Type B pancreatic cell (in vitro differentiated cells): ENCODE measurements at regions not wholly inside any gene's neighbourhood (a gene's known extent, or its start where the extent isn't known, plus 50 kb on each side); places are given as distances from the start of the nearest gene placed in this dataset.

Experiments used
- DNase-seq: peaks from one replicate; pipeline ENCODE4 v3.0.0; 2021; ENCODE audit warnings: mixed read lengths; ENCODE audit not compliant: unreplicated experiment; ENCODE audit errors: extremely low spot score
- H3K27ac Mint-ChIP-seq: 2 replicates; pipeline ENCODE4 v1.8.0; 2021; ENCODE audit warnings: mild to moderate bottlenecking, mixed read lengths
- H3K27me3 Mint-ChIP-seq: 2 replicates; pipeline ENCODE4 v1.8.0; 2021; ENCODE audit warnings: mixed read lengths
- H3K36me3 Mint-ChIP-seq: 2 replicates; pipeline ENCODE4 v1.8.0; 2021; ENCODE audit warnings: mixed read lengths
- H3K4me1 Mint-ChIP-seq: one replicate; pipeline ENCODE4 v1.8.0; 2021; ENCODE audit warnings: mixed read lengths; ENCODE audit not compliant: unreplicated experiment
- H3K4me3 Mint-ChIP-seq: 2 replicates; pipeline ENCODE4 v1.8.0; 2021; ENCODE audit warnings: mild to moderate bottlenecking, mixed read lengths
- H3K9me3 Mint-ChIP-seq: 2 replicates; pipeline ENCODE4 v1.8.0; 2021; ENCODE audit warnings: mixed read lengths
- TF ChIP-seq, protein P1 (sequence below): fragments of 200-600 bp; sonication (generic); conservative IDR thresholded peaks from 2 replicates; pipeline ENCODE4 v1.5.0; 2021; ENCODE audit warnings: antibody characterized with exemption, mild to moderate bottlenecking

DNA sequence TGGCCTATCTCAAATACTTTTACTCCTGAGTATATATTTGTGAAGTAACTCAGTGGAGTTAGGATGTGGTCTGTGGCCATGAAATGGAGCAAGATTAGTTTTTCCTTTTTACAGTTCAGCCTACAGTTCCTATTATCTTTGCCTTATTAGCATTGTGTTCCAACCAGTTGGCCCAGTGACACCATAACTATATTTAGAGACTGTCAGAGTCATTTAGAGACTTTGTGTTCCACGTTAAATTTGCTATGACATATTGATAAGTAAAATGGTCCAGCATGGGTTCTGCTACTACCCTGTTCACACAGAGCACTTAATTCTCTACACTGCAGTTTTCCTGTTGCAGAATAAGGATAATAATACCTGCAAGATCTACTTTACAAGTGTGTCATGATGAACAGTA, 68.3 kb upstream of the RAB11FIP2 start:
- Mint-ChIP-seq H3K27ac (no peak overlapping the region), H3K36me3 (no peaks in the 10 kb centered on the region), H3K9me3 (peaks cover 6% of the 10 kb centered on the region), H3K4me1 (peaks cover 27% of the 10 kb centered on the region), H3K27me3 (no peaks in the 10 kb centered on the region), H3K4me3 (no peak overlapping the region)
- TF ChIP-seq, protein P1, sequence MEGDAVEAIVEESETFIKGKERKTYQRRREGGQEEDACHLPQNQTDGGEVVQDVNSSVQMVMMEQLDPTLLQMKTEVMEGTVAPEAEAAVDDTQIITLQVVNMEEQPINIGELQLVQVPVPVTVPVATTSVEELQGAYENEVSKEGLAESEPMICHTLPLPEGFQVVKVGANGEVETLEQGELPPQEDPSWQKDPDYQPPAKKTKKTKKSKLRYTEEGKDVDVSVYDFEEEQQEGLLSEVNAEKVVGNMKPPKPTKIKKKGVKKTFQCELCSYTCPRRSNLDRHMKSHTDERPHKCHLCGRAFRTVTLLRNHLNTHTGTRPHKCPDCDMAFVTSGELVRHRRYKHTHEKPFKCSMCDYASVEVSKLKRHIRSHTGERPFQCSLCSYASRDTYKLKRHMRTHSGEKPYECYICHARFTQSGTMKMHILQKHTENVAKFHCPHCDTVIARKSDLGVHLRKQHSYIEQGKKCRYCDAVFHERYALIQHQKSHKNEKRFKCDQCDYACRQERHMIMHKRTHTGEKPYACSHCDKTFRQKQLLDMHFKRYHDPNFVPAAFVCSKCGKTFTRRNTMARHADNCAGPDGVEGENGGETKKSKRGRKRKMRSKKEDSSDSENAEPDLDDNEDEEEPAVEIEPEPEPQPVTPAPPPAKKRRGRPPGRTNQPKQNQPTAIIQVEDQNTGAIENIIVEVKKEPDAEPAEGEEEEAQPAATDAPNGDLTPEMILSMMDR = no peak
- DNase-seq = no peak

GRCh38 chr10:118112543-118113125, 65.9 kb upstream of the RAB11FIP2 start:
- Mint-ChIP-seq H3K27me3 (no peaks in the 10 kb centered on the region), H3K36me3 (no peaks in the 10 kb centered on the region), H3K4me1 (peaks cover 41% of the 10 kb centered on the region), H3K9me3 (peaks cover 6% of the 10 kb centered on the region), H3K27ac (no peak overlapping the region), H3K4me3 (no peak overlapping the region)
- TF ChIP-seq, protein P1 = no peak
- DNase-seq = no peak

DNA sequence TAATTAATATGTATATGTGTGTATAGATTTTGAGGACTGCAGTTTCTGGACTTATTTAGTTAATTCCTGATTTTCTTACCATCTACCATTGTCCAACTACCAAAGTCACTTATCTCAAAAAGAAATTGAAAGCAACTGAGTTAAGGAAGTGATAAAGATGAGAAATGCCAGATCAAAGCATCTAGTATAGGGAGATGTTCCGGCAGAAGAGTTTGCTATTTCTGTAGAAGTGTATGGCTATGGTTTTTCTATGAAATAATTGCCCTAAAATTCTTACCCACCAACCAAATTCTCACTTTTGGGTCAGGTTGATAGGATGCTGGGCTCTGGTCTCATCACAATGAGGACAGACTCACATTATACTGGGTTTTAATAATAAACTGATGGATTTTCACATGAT, 64.0 kb upstream of the RAB11FIP2 start:
- DNase-seq = no peak
- Mint-ChIP-seq H3K9me3 (peaks cover 6% of the 10 kb centered on the region), H3K27ac (no peak overlapping the region), H3K27me3 (no peaks in the 10 kb centered on the region), H3K4me1 (peaks cover 37% of the 10 kb centered on the region), H3K36me3 (no peaks in the 10 kb centered on the region), H3K4me3 (no peak overlapping the region)
- TF ChIP-seq, protein P1 = no peak

DNA sequence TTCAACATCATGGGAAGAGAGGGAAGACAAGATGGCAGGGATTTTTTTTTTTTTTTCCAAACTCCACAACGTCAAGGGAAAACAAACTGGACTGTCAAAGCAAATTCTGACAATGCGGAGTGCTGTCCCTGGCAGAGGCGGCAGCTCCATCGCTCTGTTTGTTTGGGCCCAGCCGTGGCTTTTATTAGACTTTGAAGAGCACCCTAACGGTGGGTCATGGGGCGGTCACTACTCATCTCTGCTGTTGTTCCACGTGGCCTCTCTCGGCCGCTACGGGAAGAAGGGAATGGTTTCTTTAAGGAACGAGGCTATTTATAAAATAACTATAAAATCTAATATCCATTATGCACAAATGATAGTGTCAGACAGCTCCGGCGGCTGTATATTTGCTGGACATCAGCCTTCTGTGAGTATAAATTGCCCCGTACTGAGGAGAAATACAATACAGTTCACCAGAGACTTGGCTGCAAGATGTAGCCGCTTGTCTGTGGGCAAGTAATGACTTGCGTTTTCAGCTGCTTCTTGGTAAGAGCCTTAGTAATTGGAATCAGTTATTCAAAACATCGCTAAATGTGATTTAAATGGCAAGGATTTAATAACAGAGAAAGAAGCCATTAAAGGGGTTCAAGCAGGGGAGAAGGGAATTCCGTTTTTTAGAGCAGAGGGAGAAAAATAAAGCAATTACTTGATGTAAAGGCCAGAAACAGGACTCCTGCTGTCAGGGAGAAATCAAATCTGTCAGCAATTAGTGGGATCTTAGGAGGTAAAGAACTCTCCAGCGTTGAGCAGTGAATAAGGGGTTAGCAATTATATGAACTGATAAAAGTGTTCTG, 61.7 kb upstream of the RAB11FIP2 start:
- Mint-ChIP-seq H3K4me1 (peaks cover 34% of the 10 kb centered on the region), H3K36me3 (no peaks in the 10 kb centered on the region), H3K9me3 (peaks cover 2% of the 10 kb centered on the region), H3K27me3 (no peaks in the 10 kb centered on the region), H3K4me3 (peak overlapping the region; percentile 67), H3K27ac (no peak overlapping the region)
- no peak for DNase-seq
- TF ChIP-seq, protein P1 = no peak

GRCh38 chr10:118107541-118107940, 60.8 kb upstream of the RAB11FIP2 start:
- TF ChIP-seq, protein P1 = no peak
- Mint-ChIP-seq H3K4me1 (peaks cover 34% of the 10 kb centered on the region), H3K27me3 (no peaks in the 10 kb centered on the region), H3K9me3 (no peaks in the 10 kb centered on the region), H3K4me3 (no peak overlapping the region), H3K36me3 (no peaks in the 10 kb centered on the region), H3K27ac (no peak overlapping the region)
- DNase-seq = no peak
